ENCODE measurements at regions not wholly inside any gene's neighbourhood (a gene's known extent, or its start where the extent isn't known, plus 50 kb on each side); places are given as distances from the start of the nearest gene placed in this dataset.
"Not testable (repeated sequence)": the region's sequence is repeated elsewhere in the genome, so short reads cannot be mapped to it uniquely, and the experiment has no call there.

- TF ChIP-seq POLR2A (IDR thresholded peaks at IDR 0.05; ENCODE audit: low read depth, low read length) = no peak
- DNase-seq (ENCODE audit: insufficient read length, low spot score) = no peak
- FAIRE-seq = no peak
These were observed 495.1 kb upstream of the POT1 start for GRCh38 chr7:125424721-125425120.

GRCh38 chr7:125423458-125424155 lies 494.0 kb upstream of the POT1 start:
- no peak for TF ChIP-seq POLR2A (IDR thresholded peaks at IDR 0.05; ENCODE audit: low read depth, low read length)
- FAIRE-seq = peak; percentile 91
- DNase-seq (ENCODE audit: insufficient read length, low spot score) = peak; percentile 2

GRCh38 chr7:125421407-125421806 lies 491.8 kb upstream of the POT1 start:
- DNase-seq (ENCODE audit: insufficient read length, low spot score); FAIRE-seq: not testable (repeated sequence)

- FAIRE-seq (no peak), DNase-seq (ENCODE audit: insufficient read length, low spot score) (no peak)
- no peak for TF ChIP-seq POLR2A (IDR thresholded peaks at IDR 0.05; ENCODE audit: low read depth, low read length)
These were observed 483.5 kb upstream of the POT1 start for GRCh38 chr7:125412890-125413665.

- DNase-seq (ENCODE audit: insufficient read length, low spot score) (no peak), FAIRE-seq (no peak)
- no peak for TF ChIP-seq POLR2A (IDR thresholded peaks at IDR 0.05; ENCODE audit: low read depth, low read length)
These were observed 480.3 kb upstream of the POT1 start for GRCh38 chr7:125409921-125410320.

- DNase-seq (ENCODE audit: insufficient read length, low spot score) = no peak
- no peak for FAIRE-seq
- no peak for TF ChIP-seq POLR2A (IDR thresholded peaks at IDR 0.05; ENCODE audit: low read depth, low read length)
These were observed 476.5 kb upstream of the POT1 start for GRCh38 chr7:125406111-125406510.

GRCh38 chr7:125399408-125399807 lies 469.8 kb upstream of the POT1 start:
- DNase-seq (ENCODE audit: insufficient read length, low spot score) (no peak), FAIRE-seq (no peak)
- no peak for TF ChIP-seq POLR2A (IDR thresholded peaks at IDR 0.05; ENCODE audit: low read depth, low read length)

GRCh38 chr7:125396466-125397151 lies 467.0 kb upstream of the POT1 start:
- no peak for FAIRE-seq
- no peak for DNase-seq (ENCODE audit: insufficient read length, low spot score)
- no peak for TF ChIP-seq POLR2A (IDR thresholded peaks at IDR 0.05; ENCODE audit: low read depth, low read length)

GRCh38 chr7:125391921-125392320 lies 462.3 kb upstream of the POT1 start:
- DNase-seq (ENCODE audit: insufficient read length, low spot score) (no peak), FAIRE-seq (no peak)
- no peak for TF ChIP-seq POLR2A (IDR thresholded peaks at IDR 0.05; ENCODE audit: low read depth, low read length)

GRCh38 chr7:125390981-125391380 lies 461.4 kb upstream of the POT1 start:
- DNase-seq (ENCODE audit: insufficient read length, low spot score) = no peak
- no peak for FAIRE-seq
- TF ChIP-seq POLR2A (IDR thresholded peaks at IDR 0.05; ENCODE audit: low read depth, low read length) = no peak

GRCh38 chr7:125386211-125386610 lies 456.6 kb upstream of the POT1 start:
- no peak for DNase-seq (ENCODE audit: insufficient read length, low spot score)
- FAIRE-seq = no peak
- no peak for TF ChIP-seq POLR2A (IDR thresholded peaks at IDR 0.05; ENCODE audit: low read depth, low read length)

- DNase-seq (ENCODE audit: insufficient read length, low spot score) (no peak), FAIRE-seq (no peak)
- TF ChIP-seq POLR2A (IDR thresholded peaks at IDR 0.05; ENCODE audit: low read depth, low read length) = no peak
These were observed 453.7 kb upstream of the POT1 start for GRCh38 chr7:125383324-125383723.

- no peak for TF ChIP-seq POLR2A (IDR thresholded peaks at IDR 0.05; ENCODE audit: low read depth, low read length)
- FAIRE-seq (no peak), DNase-seq (ENCODE audit: insufficient read length, low spot score) (no peak)
These were observed 452.8 kb upstream of the POT1 start for GRCh38 chr7:125382401-125382800.

GRCh38 chr7:125375942-125376341 lies 446.3 kb upstream of the POT1 start:
- DNase-seq (ENCODE audit: insufficient read length, low spot score) (no peak), FAIRE-seq (no peak)
- TF ChIP-seq POLR2A (IDR thresholded peaks at IDR 0.05; ENCODE audit: low read depth, low read length) = no peak
